ENCODE measurements at regions not wholly inside any gene's neighbourhood (a gene's known extent, or its start where the extent isn't known, plus 50 kb on each side); places are given as distances from the start of the nearest gene placed in this dataset.

DNA sequence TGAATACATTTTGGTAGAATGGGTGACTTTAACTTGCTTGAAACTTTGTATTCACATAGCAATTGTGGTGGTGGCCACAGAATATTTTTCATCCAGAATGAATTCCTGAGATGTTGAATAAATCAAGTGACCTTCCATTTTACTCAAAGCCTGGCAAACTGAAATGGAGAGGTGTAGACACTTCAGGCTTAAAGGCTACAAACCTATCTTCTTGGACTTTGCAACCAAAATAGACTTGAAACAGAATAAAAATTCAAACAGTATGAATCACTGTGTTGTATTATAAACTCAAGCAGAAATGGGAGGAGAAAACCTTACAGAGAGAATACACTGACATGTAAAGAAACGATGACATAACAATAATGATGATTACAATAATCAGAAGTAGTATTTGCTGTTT lies 371.6 kb downstream of the BCKDHB start:
- H3K4me3 ChIP-seq (ENCODE audit: low read depth, low read length) = no peak overlapping the region
- TF ChIP-seq, protein P1, sequence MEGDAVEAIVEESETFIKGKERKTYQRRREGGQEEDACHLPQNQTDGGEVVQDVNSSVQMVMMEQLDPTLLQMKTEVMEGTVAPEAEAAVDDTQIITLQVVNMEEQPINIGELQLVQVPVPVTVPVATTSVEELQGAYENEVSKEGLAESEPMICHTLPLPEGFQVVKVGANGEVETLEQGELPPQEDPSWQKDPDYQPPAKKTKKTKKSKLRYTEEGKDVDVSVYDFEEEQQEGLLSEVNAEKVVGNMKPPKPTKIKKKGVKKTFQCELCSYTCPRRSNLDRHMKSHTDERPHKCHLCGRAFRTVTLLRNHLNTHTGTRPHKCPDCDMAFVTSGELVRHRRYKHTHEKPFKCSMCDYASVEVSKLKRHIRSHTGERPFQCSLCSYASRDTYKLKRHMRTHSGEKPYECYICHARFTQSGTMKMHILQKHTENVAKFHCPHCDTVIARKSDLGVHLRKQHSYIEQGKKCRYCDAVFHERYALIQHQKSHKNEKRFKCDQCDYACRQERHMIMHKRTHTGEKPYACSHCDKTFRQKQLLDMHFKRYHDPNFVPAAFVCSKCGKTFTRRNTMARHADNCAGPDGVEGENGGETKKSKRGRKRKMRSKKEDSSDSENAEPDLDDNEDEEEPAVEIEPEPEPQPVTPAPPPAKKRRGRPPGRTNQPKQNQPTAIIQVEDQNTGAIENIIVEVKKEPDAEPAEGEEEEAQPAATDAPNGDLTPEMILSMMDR (IDR thresholded peaks at IDR 0.05; ENCODE audit: borderline replicate concordance, insufficient read depth, low read depth, low read length) = no peak

DNA sequence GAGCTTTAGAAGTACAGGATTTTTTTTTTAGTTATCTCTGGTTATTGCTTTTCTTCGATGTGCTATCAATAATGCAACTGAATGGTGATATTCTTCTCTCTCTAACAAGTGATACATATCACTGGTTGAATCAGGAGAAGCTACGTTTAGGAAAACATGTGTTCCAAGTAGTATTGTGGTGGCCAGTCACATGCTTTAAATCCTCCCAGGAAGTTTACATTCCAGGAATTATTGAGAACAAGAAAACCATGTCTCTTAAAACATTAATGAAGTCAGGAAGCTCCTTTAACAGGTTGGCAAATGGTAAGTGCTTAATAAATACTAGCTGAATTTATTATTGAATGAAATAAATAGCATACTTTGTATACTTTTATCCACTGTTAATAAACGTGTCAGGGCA lies 371.1 kb downstream of the BCKDHB start:
- TF ChIP-seq, protein P1 (IDR thresholded peaks at IDR 0.05; ENCODE audit: borderline replicate concordance, insufficient read depth, low read depth, low read length) = no peak
- no peak overlapping the region for H3K4me3 ChIP-seq (ENCODE audit: low read depth, low read length)

DNA sequence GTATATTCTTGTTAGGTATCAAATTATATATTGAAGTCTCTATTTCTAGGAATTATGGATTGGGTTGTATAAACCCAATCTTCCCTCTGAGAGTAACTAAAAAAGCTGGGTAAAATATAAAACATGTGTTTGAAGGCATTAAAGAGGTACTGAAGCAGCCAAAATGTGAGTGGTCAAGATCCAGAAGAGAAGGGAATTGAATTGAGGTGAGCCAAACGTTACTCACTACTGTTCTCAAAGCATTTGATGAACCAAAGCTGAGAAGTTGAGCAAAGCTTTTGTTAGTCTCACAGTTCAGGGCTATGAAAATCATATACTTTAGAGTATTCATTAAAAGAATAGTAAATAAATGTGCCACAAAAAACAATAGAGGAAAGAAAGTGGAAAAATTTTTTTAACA lies 365.8 kb downstream of the BCKDHB start:
- H3K4me3 ChIP-seq (ENCODE audit: low read depth, low read length) = no peak overlapping the region
- TF ChIP-seq, protein P1 (IDR thresholded peaks at IDR 0.05; ENCODE audit: borderline replicate concordance, insufficient read depth, low read depth, low read length) = no peak

DNA sequence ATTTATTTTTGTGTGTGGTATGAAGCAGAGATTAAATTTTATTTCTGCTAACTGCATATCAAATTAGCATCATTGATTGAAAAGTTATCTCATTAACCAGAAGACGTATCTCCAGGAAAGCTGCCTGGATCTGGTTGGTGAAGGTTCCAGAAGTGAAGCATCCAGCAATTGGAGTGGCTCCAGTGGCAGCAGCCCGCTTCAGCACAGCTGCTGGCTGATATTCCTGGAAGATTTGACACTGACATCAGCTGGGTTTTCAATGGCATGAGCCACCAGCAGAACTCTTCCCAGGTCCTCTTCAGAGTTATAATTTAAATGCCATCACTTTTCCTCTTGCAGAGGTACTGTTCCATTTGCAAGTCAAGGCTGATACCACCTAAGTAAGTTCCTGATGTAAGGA lies 363.5 kb downstream of the BCKDHB start:
- H3K4me3 ChIP-seq (ENCODE audit: low read depth, low read length) = no peak overlapping the region
- TF ChIP-seq, protein P1 (IDR thresholded peaks at IDR 0.05; ENCODE audit: borderline replicate concordance, insufficient read depth, low read depth, low read length) = no peak

DNA sequence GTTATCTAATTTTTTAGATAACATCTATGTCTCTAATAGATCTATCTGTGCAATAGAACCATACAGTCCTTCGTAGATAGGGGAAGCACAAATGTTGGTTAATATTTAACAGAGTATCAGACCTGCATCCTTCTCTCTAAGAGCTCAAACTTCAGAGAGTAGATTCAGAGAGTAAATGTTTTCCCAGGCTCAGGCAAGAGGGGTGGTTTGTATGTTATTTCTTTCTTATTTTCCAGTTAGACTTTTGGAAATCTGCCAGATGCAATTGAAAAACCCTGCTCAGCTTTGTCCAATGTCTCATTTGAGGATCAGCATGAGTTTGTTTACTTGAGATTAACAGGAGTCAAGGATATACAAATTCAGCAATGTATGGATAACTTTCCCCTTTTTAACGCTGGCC lies 361.9 kb downstream of the BCKDHB start:
- no peak overlapping the region for H3K4me3 ChIP-seq (ENCODE audit: low read depth, low read length)

DNA sequence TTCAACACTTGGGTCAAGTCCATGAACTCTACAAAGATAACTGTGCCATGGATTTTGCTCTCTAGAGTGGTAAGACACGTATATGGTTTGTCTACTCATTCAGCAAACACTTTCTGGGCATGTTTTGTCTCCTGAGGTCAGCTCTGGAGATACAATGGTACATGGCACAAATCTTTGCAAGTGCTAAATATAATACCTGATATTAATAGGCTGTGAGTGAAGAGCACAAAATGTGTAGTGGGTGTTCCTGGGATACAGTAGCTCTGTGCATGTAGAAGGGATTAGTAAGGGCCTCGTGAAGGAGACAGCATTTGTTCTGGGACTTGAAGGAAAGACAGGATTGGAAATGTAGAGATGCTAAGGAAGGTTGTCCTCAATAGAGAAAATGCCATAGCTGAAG lies 360.9 kb downstream of the BCKDHB start:
- TF ChIP-seq, protein P1 (IDR thresholded peaks at IDR 0.05; ENCODE audit: borderline replicate concordance, insufficient read depth, low read depth, low read length) = no peak
- no peak overlapping the region for H3K4me3 ChIP-seq (ENCODE audit: low read depth, low read length)

More for the DNA sequence above, 361.9 kb downstream of the BCKDHB start:
- TF ChIP-seq, protein P1 (IDR thresholded peaks at IDR 0.05; ENCODE audit: borderline replicate concordance, insufficient read depth, low read depth, low read length) = no peak

DNA sequence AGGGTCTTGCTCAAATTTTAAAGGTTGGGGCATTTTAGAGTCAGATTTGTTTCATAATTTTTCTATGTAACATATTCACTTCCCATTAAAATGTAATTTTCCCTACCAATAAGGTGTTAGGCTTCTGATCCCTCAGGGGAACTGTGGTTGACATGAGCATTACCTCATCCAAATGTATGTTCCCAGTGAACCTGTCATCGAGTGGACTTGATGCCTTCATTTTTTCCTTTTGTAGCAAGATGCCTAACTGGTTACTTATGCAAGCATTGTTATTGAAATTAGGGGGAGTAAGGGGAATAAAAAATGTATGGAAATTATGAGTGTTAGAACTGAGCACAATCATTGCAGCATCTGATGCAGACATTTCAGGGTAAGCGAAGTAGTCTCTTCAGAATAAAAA lies 360.5 kb downstream of the BCKDHB start:
- no peak overlapping the region for H3K4me3 ChIP-seq (ENCODE audit: low read depth, low read length)
- TF ChIP-seq, protein P1 (IDR thresholded peaks at IDR 0.05; ENCODE audit: borderline replicate concordance, insufficient read depth, low read depth, low read length) = no peak
